HG02610 (cell line): ENCODE measurements at regions not wholly inside any gene's neighbourhood (a gene's known extent, or its start where the extent isn't known, plus 50 kb on each side); places are given as distances from the start of the nearest gene placed in this dataset.

ENCODE experiments used
- ATAC-seq: cut with Tn5 transposase; IDR thresholded peaks from one replicate; pipeline ENCODE4 v1.9.1; 2021; ENCODE audit warnings: mild to moderate bottlenecking, moderate library complexity; ENCODE audit not compliant: unreplicated experiment

- ATAC-seq = no peak
These were observed 143.6 kb downstream of the SLIT2 start for GRCh38 chr4:20395160-20395773.

- no peak for ATAC-seq
These were observed 151.6 kb downstream of the SLIT2 start for GRCh38 chr4:20403290-20403689.

GRCh38 chr4:20403846-20404245, 152.1 kb downstream of the SLIT2 start:
- ATAC-seq = no peak

- ATAC-seq = no peak
These were observed 156.9 kb downstream of the SLIT2 start for GRCh38 chr4:20408611-20409010.

- no peak for ATAC-seq
These were observed 160.4 kb downstream of the SLIT2 start for GRCh38 chr4:20412072-20412471.

- ATAC-seq = no peak
These were observed 165.1 kb downstream of the SLIT2 start for GRCh38 chr4:20416800-20417199.

- ATAC-seq = peak; percentile 97
These were observed 167.3 kb downstream of the SLIT2 start for GRCh38 chr4:20418861-20419451.

GRCh38 chr4:20420916-20421602, 169.4 kb downstream of the SLIT2 start:
- ATAC-seq = no peak

GRCh38 chr4:20421603-20421985, 169.9 kb downstream of the SLIT2 start:
- ATAC-seq = no peak

GRCh38 chr4:20422398-20422797, 170.7 kb downstream of the SLIT2 start:
- ATAC-seq = peak; percentile 73

- no peak for ATAC-seq
These were observed 171.7 kb downstream of the SLIT2 start for GRCh38 chr4:20423420-20423819.

GRCh38 chr4:20426028-20426427, 174.3 kb downstream of the SLIT2 start:
- no peak for ATAC-seq

GRCh38 chr4:20428436-20429160, 176.9 kb downstream of the SLIT2 start:
- no peak for ATAC-seq

- no peak for ATAC-seq
These were observed 178.7 kb downstream of the SLIT2 start for GRCh38 chr4:20430259-20430941.

- ATAC-seq = no peak
These were observed 179.8 kb downstream of the SLIT2 start for GRCh38 chr4:20431543-20431951.

GRCh38 chr4:20432088-20432487, 180.4 kb downstream of the SLIT2 start:
- ATAC-seq = no peak

- ATAC-seq = no peak
These were observed 181.5 kb downstream of the SLIT2 start for GRCh38 chr4:20433097-20433705.

- no peak for ATAC-seq
These were observed 188.5 kb downstream of the SLIT2 start for GRCh38 chr4:20440170-20440569.

GRCh38 chr4:20443015-20443805, 191.5 kb downstream of the SLIT2 start:
- no peak for ATAC-seq
